ENCODE measurements at regions not wholly inside any gene's neighbourhood (a gene's known extent, or its start where the extent isn't known, plus 50 kb on each side); places are given as distances from the start of the nearest gene placed in this dataset.

DNA sequence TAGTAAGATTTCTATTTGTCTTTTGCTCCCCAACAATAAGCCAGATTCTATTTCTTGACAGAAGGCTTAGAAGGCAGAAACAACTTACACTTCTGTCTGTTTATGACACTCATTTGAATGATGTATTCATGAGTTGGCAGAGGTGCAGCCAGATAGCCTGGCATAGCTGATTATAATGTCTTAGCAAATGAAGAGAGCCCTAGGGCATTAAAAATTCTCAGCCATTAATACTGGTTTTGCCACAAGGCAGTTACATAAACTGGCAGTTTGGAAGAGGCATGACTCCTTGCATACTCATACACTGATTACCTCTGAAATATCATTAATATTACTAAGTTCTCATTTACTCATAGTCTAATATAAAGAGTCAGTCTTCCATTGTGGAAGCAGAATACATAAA, 728.5 kb upstream of the NDST4 start:
- ChIA-PET CTCF (no interaction called here), POLR2A (no interaction called here)
- no peak for DNase-seq (ENCODE audit: extremely low spot score)
- TF ChIP-seq, protein P1, sequence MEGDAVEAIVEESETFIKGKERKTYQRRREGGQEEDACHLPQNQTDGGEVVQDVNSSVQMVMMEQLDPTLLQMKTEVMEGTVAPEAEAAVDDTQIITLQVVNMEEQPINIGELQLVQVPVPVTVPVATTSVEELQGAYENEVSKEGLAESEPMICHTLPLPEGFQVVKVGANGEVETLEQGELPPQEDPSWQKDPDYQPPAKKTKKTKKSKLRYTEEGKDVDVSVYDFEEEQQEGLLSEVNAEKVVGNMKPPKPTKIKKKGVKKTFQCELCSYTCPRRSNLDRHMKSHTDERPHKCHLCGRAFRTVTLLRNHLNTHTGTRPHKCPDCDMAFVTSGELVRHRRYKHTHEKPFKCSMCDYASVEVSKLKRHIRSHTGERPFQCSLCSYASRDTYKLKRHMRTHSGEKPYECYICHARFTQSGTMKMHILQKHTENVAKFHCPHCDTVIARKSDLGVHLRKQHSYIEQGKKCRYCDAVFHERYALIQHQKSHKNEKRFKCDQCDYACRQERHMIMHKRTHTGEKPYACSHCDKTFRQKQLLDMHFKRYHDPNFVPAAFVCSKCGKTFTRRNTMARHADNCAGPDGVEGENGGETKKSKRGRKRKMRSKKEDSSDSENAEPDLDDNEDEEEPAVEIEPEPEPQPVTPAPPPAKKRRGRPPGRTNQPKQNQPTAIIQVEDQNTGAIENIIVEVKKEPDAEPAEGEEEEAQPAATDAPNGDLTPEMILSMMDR (IDR thresholded peaks at IDR 0.05; ENCODE audit: control extremely low read depth, extremely low read depth, low read depth, missing control alignments), result no peak

GRCh38 chr4:115834441-115834840, 721.0 kb upstream of the NDST4 start:
- CTCF ChIA-PET, result interaction anchor here (2.6 kb wide), 1 partner anchor 18 kb away, joined by 7 read pairs; no protein-coding TSS in a partner anchor
- TF ChIP-seq, protein P1 (IDR thresholded peaks at IDR 0.05; ENCODE audit: control extremely low read depth, extremely low read depth, low read depth, missing control alignments), result no peak
- POLR2A ChIA-PET, result no interaction called here
- no peak for DNase-seq (ENCODE audit: extremely low spot score)

- CTCF ChIA-PET, result no interaction called here
- POLR2A ChIA-PET, result no interaction called here
- TF ChIP-seq, protein P1 (IDR thresholded peaks at IDR 0.05; ENCODE audit: control extremely low read depth, extremely low read depth, low read depth, missing control alignments), result no peak
Observed at GRCh38 chr4:115824630-115825029, 711.2 kb upstream of the NDST4 start.

DNA sequence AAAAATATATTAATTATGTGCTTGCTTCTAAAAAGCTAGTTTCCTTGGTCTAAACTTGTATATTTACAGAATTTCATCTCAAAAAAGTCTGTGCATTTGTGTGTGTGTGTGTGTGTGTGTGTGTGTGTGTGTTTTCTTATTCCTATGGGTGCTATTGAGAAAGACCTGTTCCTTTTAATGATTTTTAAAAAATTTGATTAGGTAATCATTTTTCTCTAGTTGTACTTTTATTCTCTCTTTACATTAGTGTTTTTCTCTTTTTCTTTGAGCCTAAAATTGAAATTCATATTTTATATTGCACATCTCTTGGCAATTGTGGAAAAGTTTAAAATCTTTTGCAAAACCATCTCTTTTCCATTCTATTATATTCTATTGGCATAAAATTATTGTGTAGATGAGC, 690.4 kb upstream of the NDST4 start:
- DNase-seq (ENCODE audit: extremely low spot score), result no peak
- ChIA-PET CTCF (interaction anchor here (1.3 kb wide), 1 partner anchor 49 kb away, joined by 5 read pairs; no protein-coding TSS in a partner anchor), POLR2A (no interaction called here)
- TF ChIP-seq, protein P1 (IDR thresholded peaks at IDR 0.05; ENCODE audit: control extremely low read depth, extremely low read depth, low read depth, missing control alignments), result no peak

More at GRCh38 chr4:115824630-115825029, 711.2 kb upstream of the NDST4 start:
- DNase-seq (ENCODE audit: extremely low spot score), result no peak

- TF ChIP-seq, protein P1 (IDR thresholded peaks at IDR 0.05; ENCODE audit: control extremely low read depth, extremely low read depth, low read depth, missing control alignments), result no peak
- no peak for DNase-seq (ENCODE audit: extremely low spot score)
- POLR2A ChIA-PET, result no interaction called here
- CTCF ChIA-PET, result no interaction called here
Observed at GRCh38 chr4:115790812-115791211, 677.4 kb upstream of the NDST4 start.

DNA sequence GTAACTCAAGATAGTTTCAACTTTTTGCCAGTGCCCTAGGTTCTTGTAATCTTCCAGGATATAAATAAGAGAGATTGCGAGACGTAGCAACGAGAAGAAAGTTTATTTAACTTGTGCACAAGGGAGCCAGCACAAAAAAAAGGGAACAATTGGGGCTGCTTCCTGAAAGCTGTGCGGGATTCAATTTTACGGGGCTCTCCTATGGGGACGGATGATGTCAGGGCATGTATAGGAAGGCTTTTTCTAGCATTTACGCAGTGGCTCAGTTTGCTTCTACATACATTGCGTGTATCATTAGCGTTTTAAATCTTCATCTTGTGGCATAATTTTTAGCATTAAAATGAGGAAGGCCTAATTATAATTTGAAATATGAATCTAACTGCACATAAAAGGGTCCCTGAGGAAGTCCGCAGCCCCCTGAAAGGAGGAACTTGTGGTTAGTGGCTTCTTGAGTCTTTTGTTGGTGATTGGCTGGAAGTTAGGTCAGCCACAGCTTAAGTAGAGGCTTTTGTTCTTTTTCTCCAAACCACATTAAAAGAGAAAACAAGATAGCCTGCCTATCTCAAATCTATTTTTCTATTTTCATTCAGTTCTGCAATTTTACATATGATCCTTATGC, 668.2 kb upstream of the NDST4 start:
- ChIA-PET CTCF (no interaction called here), POLR2A (no interaction called here)
- DNase-seq (ENCODE audit: extremely low spot score), result no peak
- TF ChIP-seq, protein P1 (IDR thresholded peaks at IDR 0.05; ENCODE audit: control extremely low read depth, extremely low read depth, low read depth, missing control alignments), result no peak

Data from GM10248 (cell line).